ENCODE measurements at regions not wholly inside any gene's neighbourhood (a gene's known extent, or its start where the extent isn't known, plus 50 kb on each side); places are given as distances from the start of the nearest gene placed in this dataset.

DNA sequence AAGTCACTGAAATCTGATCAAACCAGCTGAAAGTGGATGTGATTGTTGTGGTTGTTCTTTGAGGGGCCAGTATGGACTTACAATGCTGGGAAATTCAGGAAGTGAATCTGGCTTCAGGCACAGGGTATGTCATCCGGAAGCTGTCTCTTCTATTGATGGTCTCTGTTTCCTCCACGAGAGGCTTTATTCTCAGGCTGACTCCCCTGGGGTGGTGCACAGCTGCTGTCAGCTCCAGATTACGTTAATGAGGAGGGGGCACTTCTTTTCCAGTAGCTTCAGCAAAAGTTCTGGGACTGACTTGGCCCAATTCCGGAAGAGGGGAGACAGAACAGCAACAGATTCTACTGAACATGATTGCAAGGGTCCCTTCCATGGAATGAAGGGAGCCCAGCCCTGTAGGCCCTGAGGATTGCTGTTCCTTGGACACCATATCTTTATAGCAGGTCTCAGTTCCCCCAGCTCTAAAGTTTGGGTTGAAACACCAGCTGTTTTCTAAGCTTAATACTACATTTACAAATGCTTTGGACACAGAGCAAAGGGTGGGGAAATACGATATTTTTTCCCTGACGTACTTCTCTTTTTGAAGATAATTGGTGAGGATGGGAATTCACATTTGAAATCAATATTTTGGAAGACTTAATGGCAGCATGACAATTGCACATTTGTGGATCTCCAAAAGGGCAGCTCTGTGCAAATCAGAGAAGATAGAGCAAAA, 400.9 kb downstream of the TSN start:
- no peak overlapping the region for H3K4me3 ChIP-seq (ENCODE audit: insufficient read depth, low read depth, low read length)
- no peaks in the 10 kb centered on the region for H4K20me1 ChIP-seq (ENCODE audit: insufficient read depth, low read length)
- peaks cover 20% of the 10 kb centered on the region for H3K27me3 Mint-ChIP-seq (ENCODE audit: low read depth, unreplicated experiment)
- no peaks in the 10 kb centered on the region for H3K9me3 Mint-ChIP-seq (ENCODE audit: unreplicated experiment)
- no peaks in the 10 kb centered on the region for H3K27me3 ChIP-seq (ENCODE audit: insufficient read depth, low read length)
- H3K4me3 Mint-ChIP-seq (ENCODE audit: unreplicated experiment) = no peak overlapping the region
- no peaks in the 10 kb centered on the region for H3K36me3 Mint-ChIP-seq (ENCODE audit: low read depth, unreplicated experiment)
- H3K4me2 ChIP-seq (ENCODE audit: low read length) = no peak overlapping the region
- no peaks in the 10 kb centered on the region for H3K36me3 ChIP-seq (ENCODE audit: insufficient read depth, low read length)
- H3K79me2 ChIP-seq (ENCODE audit: insufficient read depth, low read length) = no peaks in the 10 kb centered on the region
- H3K27ac Mint-ChIP-seq (ENCODE audit: unreplicated experiment) = no peak overlapping the region
- no peak overlapping the region for H3K27ac ChIP-seq (ENCODE audit: low read depth, low read length)
- no peak overlapping the region for H2AFZ ChIP-seq (ENCODE audit: low read depth, low read length)
- H3K9ac ChIP-seq (ENCODE audit: low read length) = no peak overlapping the region
- peaks cover 4% of the 10 kb centered on the region for H3K4me1 Mint-ChIP-seq (ENCODE audit: low read depth, unreplicated experiment)
- no peaks in the 10 kb centered on the region for H3K9me3 ChIP-seq (ENCODE audit: insufficient read depth, low read depth, low read length)
- DNase-seq (ENCODE audit: low read depth) = no peak
- TF ChIP-seq, protein P1, sequence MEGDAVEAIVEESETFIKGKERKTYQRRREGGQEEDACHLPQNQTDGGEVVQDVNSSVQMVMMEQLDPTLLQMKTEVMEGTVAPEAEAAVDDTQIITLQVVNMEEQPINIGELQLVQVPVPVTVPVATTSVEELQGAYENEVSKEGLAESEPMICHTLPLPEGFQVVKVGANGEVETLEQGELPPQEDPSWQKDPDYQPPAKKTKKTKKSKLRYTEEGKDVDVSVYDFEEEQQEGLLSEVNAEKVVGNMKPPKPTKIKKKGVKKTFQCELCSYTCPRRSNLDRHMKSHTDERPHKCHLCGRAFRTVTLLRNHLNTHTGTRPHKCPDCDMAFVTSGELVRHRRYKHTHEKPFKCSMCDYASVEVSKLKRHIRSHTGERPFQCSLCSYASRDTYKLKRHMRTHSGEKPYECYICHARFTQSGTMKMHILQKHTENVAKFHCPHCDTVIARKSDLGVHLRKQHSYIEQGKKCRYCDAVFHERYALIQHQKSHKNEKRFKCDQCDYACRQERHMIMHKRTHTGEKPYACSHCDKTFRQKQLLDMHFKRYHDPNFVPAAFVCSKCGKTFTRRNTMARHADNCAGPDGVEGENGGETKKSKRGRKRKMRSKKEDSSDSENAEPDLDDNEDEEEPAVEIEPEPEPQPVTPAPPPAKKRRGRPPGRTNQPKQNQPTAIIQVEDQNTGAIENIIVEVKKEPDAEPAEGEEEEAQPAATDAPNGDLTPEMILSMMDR (IDR thresholded peaks at IDR 0.05; ENCODE audit: insufficient read depth, low read depth, low read length) = no peak
- no peak for TF ChIP-seq EZH2 (IDR thresholded peaks at IDR 0.05; ENCODE audit: insufficient read depth, low read length)
- H3K4me1 ChIP-seq (ENCODE audit: insufficient read depth, low read length) = no peaks in the 10 kb centered on the region
- FAIRE-seq = no peak

DNA sequence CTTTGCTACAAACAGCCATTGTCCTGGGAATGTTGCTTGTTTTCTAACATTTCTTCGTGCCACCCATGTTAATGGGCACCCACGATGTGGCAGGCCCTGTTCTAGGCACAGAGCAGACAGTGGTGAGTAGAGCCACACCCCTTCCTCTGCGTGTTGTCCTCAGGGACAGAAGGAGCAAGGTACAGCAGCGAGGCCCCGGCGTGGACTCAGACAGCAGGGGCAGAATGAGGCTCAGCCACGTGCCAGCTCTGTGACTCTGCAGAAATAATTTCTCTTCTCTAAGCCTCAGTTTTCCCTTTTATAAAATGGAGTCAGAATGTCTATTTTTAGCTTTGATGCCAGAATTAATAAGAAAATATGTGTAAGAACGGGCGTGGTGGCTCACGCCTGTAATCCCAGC, 401.7 kb downstream of the TSN start:
- H3K4me1 Mint-ChIP-seq (ENCODE audit: low read depth, unreplicated experiment) = peaks cover 4% of the 10 kb centered on the region
- H3K4me3 Mint-ChIP-seq (ENCODE audit: unreplicated experiment) = no peak overlapping the region
- H3K36me3 Mint-ChIP-seq (ENCODE audit: low read depth, unreplicated experiment) = no peaks in the 10 kb centered on the region

DNA sequence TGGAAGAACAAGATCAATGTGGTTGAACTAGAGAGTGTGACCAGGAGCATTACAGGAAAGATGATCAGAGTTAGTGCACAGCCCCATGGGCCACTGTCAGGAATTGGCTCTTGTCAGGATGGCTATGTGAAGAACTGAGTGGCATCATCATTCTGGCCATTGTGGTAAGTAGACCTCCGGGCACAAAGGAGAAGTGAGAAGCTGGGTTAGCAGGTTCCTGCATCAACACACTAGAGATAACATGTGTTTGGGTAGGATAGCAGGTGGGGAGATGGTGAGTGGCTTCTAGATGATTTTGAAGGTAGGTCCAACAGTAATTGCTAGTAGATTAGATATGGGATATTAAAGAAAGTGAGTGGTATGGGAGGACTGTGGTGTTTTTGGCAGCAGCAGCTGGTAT, 408.2 kb downstream of the TSN start:
- no peaks in the 10 kb centered on the region for H4K20me1 ChIP-seq (ENCODE audit: insufficient read depth, low read length)
- H3K27ac ChIP-seq (ENCODE audit: low read depth, low read length) = no peak overlapping the region
- H3K27me3 ChIP-seq (ENCODE audit: insufficient read depth, low read length) = no peaks in the 10 kb centered on the region
- no peak overlapping the region for H3K4me2 ChIP-seq (ENCODE audit: low read length)
- H3K4me1 Mint-ChIP-seq (ENCODE audit: low read depth, unreplicated experiment) = peaks cover 14% of the 10 kb centered on the region
- H3K36me3 Mint-ChIP-seq (ENCODE audit: low read depth, unreplicated experiment) = no peaks in the 10 kb centered on the region
- no peak overlapping the region for H3K4me3 Mint-ChIP-seq (ENCODE audit: unreplicated experiment)
- H3K27me3 Mint-ChIP-seq (ENCODE audit: low read depth, unreplicated experiment) = no peaks in the 10 kb centered on the region
- no peak overlapping the region for H3K9ac ChIP-seq (ENCODE audit: low read length)
- DNase-seq (ENCODE audit: low read depth) = no peak
- H3K9me3 Mint-ChIP-seq (ENCODE audit: unreplicated experiment) = no peaks in the 10 kb centered on the region
- H3K4me1 ChIP-seq (ENCODE audit: insufficient read depth, low read length) = no peaks in the 10 kb centered on the region
- no peak for FAIRE-seq
- TF ChIP-seq, protein P1 (IDR thresholded peaks at IDR 0.05; ENCODE audit: insufficient read depth, low read depth, low read length) = no peak
- no peak for TF ChIP-seq EZH2 (IDR thresholded peaks at IDR 0.05; ENCODE audit: insufficient read depth, low read length)
- no peak overlapping the region for H3K27ac Mint-ChIP-seq (ENCODE audit: unreplicated experiment)
- H3K79me2 ChIP-seq (ENCODE audit: insufficient read depth, low read length) = no peaks in the 10 kb centered on the region
- no peak overlapping the region for H3K4me3 ChIP-seq (ENCODE audit: insufficient read depth, low read depth, low read length)
- no peaks in the 10 kb centered on the region for H3K9me3 ChIP-seq (ENCODE audit: insufficient read depth, low read depth, low read length)
- H2AFZ ChIP-seq (ENCODE audit: low read depth, low read length) = no peak overlapping the region
- no peaks in the 10 kb centered on the region for H3K36me3 ChIP-seq (ENCODE audit: insufficient read depth, low read length)

More for the DNA sequence above, 401.7 kb downstream of the TSN start:
- H3K36me3 ChIP-seq (ENCODE audit: insufficient read depth, low read length) = no peaks in the 10 kb centered on the region
- no peak for TF ChIP-seq EZH2 (IDR thresholded peaks at IDR 0.05; ENCODE audit: insufficient read depth, low read length)
- TF ChIP-seq, protein P1 (IDR thresholded peaks at IDR 0.05; ENCODE audit: insufficient read depth, low read depth, low read length) = no peak
- no peaks in the 10 kb centered on the region for H3K27me3 ChIP-seq (ENCODE audit: insufficient read depth, low read length)
- FAIRE-seq = no peak
- Mint-ChIP-seq H3K27me3 (ENCODE audit: low read depth, unreplicated experiment) (peaks cover 19% of the 10 kb centered on the region), H3K9me3 (ENCODE audit: unreplicated experiment) (no peaks in the 10 kb centered on the region), H3K27ac (ENCODE audit: unreplicated experiment) (no peak overlapping the region)
- no peaks in the 10 kb centered on the region for H4K20me1 ChIP-seq (ENCODE audit: insufficient read depth, low read length)
- H3K4me3 ChIP-seq (ENCODE audit: insufficient read depth, low read depth, low read length) = no peak overlapping the region
- H3K4me2 ChIP-seq (ENCODE audit: low read length) = no peak overlapping the region
- H3K27ac ChIP-seq (ENCODE audit: low read depth, low read length) = no peak overlapping the region
- no peak overlapping the region for H3K9ac ChIP-seq (ENCODE audit: low read length)
- no peak overlapping the region for H2AFZ ChIP-seq (ENCODE audit: low read depth, low read length)
- no peaks in the 10 kb centered on the region for H3K79me2 ChIP-seq (ENCODE audit: insufficient read depth, low read length)
- H3K4me1 ChIP-seq (ENCODE audit: insufficient read depth, low read length) = no peaks in the 10 kb centered on the region
- DNase-seq (ENCODE audit: low read depth) = no peak
- no peaks in the 10 kb centered on the region for H3K9me3 ChIP-seq (ENCODE audit: insufficient read depth, low read depth, low read length)
